Activated T-helper 17 cell treated with anti-CD3 and anti-CD28 coated beads, Interleukin-2, amount 50 U/mL, for 72 hours (primary cell): ENCODE measurements at regions not wholly inside any gene's neighbourhood (a gene's known extent, or its start where the extent isn't known, plus 50 kb on each side); places are given as distances from the start of the nearest gene placed in this dataset.

Experiments used
- ATAC-seq: fragments of 150-1000 bp; cut with Tn5 transposase; replicated peaks from 2 replicates; pipeline ENCODE4 v1.10.0; 2021; ENCODE audit warnings: mild to moderate bottlenecking, moderate library complexity
- H3K27ac Mint-ChIP-seq: one replicate; pipeline ENCODE4 v1.8.0; 2022; ENCODE audit warnings: mixed read lengths
- H3K27me3 Mint-ChIP-seq: one replicate; pipeline ENCODE4 v1.8.0; 2022; ENCODE audit warnings: mixed read lengths
- H3K36me3 Mint-ChIP-seq: one replicate; pipeline ENCODE4 v1.8.0; 2022; ENCODE audit warnings: low read depth, mild to moderate bottlenecking, mixed read lengths
- H3K4me1 Mint-ChIP-seq: one replicate; pipeline ENCODE4 v1.8.0; 2022; ENCODE audit warnings: mixed read lengths
- H3K4me3 Mint-ChIP-seq: one replicate; pipeline ENCODE4 v1.8.0; 2022; ENCODE audit warnings: mild to moderate bottlenecking, mixed read lengths
- H3K9me3 Mint-ChIP-seq: one replicate; pipeline ENCODE4 v1.8.0; 2022; ENCODE audit warnings: mixed read lengths

DNA sequence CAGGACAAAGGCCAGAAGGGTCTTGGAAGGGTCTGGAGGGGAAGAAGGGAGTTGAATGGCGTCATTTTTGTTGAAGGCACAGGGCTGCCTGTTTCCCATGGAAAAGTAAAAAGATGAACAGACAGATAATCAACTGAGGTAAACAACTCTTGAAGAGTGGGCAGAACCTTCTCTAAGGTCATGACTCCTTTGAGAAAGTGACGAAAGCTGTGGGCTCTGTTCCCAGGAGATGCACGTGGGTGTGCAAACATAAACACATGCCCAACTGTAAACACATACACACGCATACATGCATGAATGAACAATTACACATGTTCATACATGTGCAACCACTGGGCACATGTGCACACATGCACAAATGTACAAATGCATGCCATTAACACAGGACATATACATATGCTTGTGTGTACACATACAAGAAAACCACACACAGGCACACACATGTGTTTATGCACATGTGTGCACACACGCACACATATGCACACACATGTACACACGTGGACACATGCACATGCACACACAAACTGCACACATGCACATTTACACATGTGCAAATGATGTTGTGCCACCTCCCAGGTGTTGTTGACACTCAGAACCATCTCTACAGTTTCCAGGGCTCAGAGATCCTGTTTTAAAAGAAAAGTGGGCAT, 143.3 kb downstream of the GADD45G start:
- no peaks in the 10 kb centered on the region for H3K27me3 Mint-ChIP-seq
- H3K4me1 Mint-ChIP-seq, result peaks cover 26% of the 10 kb centered on the region
- no peak overlapping the region for H3K27ac Mint-ChIP-seq
- H3K4me3 Mint-ChIP-seq, result no peak overlapping the region
- ATAC-seq, result no peak
- no peaks in the 10 kb centered on the region for H3K9me3 Mint-ChIP-seq
- H3K36me3 Mint-ChIP-seq, result no peaks in the 10 kb centered on the region

DNA sequence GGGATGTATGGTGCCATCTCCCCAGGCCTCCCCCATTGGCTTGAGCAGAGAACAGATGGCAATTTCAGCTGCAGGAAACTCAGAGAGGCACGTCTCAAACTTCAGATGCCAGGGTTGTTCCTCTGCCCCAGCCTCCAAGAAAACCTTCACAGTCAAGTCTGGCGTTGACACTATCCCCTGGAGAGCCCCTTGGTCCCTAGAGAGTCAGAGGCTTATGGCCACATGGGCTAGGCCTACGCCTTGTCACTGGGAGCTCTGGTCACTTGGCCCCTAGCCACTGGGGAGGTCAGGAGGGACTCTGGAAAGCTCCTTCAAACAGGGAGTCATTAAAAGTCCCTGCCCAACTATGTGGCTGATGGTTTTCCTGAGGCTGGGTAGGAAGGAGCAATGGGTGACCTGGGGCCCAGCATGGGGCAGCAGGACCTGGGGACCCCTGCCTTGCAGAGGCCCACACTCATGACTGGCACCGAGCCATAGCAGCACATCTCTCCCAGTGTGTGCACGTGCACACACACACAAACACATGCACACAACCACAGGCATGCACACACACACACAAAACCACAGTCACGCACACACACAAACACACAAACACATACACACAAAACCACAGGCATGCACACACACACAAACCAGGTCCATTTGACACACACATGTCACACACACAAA, 144.2 kb downstream of the GADD45G start:
- Mint-ChIP-seq H3K27me3 (no peaks in the 10 kb centered on the region), H3K36me3 (no peaks in the 10 kb centered on the region), H3K27ac (no peak overlapping the region), H3K9me3 (no peaks in the 10 kb centered on the region), H3K4me3 (no peak overlapping the region), H3K4me1 (peaks cover 17% of the 10 kb centered on the region)
- ATAC-seq, result no peak

DNA sequence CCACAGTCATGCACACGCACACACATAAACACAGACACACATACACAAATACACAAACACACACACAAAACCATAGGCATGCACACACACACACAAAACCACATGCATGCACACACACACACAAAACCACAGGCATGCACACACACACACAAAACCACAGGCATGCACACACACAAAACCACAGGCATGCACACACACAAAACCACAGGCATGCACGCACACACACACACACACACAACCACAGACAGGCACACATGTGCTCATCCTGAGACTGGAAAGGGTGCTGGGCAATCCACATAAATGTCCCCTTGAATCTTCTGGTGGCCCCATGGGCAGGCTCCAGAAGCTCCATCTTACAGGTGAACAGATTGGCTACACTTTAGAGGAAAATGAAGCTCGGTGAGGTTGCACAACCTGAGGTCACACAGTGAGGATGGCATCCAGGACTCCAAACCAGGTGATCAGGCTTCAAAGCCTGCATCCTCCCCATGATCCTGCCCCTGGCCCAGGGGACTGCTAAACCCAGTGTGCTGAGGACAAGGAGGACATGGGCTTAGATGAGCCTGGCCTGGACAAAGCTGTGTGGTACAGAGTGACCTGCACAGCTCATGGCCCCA, 144.8 kb downstream of the GADD45G start:
- Mint-ChIP-seq H3K9me3 (no peaks in the 10 kb centered on the region), H3K4me3 (no peak overlapping the region), H3K4me1 (peaks cover 14% of the 10 kb centered on the region), H3K27me3 (no peaks in the 10 kb centered on the region), H3K27ac (no peak overlapping the region), H3K36me3 (no peaks in the 10 kb centered on the region)
- no peak for ATAC-seq

DNA sequence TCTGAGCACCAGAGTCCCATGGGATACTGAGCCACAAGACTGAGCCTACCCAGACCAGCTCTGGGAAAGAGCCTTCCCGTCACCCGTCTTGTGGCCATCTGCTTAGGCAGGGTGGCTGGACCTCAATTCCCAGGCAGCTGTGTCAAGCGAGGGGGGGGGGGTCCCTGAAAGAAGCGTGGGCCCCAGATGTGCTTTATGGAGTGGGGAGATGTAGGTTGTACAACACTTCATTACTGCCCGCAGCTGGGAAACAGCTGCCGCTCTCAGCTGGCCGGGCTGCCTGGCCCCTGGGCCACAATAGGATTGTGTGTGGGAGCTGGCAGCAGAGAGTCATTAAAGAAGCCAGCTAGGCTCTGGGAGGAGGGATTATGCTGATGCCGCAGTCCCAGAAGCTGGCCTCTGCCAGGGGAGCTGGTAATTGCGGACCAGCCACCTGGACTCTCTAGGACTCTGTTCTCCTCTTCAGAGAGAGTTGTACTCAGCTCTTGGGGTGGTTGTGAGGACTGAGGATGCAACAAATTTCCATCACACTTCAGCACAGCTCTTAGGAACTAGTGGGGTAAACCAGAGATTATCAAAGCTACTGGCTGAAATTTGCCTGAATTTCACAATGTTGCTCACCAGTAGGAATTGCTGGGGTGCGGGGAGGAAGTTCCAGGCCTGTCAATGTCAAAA, 145.4 kb downstream of the GADD45G start:
- ATAC-seq, result no peak
- Mint-ChIP-seq H3K9me3 (no peaks in the 10 kb centered on the region), H3K36me3 (no peaks in the 10 kb centered on the region), H3K4me3 (no peak overlapping the region), H3K27me3 (no peaks in the 10 kb centered on the region), H3K4me1 (peaks cover 13% of the 10 kb centered on the region), H3K27ac (no peak overlapping the region)

DNA sequence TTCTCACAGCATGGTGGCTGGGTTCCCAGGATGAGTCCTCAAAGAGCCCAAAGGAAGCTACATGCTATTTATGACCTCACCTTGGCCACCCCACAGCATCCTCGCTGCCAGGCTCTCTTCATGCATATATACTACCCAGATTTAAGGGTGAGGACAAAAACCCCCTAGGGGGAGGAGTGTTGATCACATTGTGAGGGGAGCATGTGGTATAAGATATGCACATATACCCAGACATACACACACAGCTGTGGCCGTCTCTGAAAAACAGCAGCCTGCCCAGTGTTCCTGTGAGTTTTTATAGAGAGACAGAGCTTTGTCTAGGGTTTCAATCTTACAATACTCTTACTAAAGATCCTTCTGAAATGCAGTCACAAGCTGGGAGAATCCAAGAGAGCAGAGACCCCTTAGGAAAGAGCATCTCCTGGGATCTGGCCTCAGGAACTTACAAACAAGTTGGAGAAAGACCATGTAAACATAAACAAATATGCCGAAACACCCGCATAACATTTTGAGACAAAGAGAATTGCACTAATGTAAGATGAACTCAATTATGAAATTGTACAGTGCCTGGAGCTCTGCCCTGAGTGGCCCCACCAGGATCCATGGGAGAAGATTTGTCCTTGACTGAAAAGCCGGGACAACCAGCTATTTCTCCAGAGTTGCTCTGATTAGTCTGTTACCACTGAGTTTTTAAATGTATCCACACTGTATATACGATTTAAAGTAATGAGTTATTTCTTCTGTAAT, 146.4 kb downstream of the GADD45G start:
- Mint-ChIP-seq H3K27ac (no peak overlapping the region), H3K27me3 (no peaks in the 10 kb centered on the region), H3K9me3 (no peaks in the 10 kb centered on the region), H3K36me3 (no peaks in the 10 kb centered on the region), H3K4me3 (no peak overlapping the region), H3K4me1 (peaks cover 13% of the 10 kb centered on the region)
- no peak for ATAC-seq

DNA sequence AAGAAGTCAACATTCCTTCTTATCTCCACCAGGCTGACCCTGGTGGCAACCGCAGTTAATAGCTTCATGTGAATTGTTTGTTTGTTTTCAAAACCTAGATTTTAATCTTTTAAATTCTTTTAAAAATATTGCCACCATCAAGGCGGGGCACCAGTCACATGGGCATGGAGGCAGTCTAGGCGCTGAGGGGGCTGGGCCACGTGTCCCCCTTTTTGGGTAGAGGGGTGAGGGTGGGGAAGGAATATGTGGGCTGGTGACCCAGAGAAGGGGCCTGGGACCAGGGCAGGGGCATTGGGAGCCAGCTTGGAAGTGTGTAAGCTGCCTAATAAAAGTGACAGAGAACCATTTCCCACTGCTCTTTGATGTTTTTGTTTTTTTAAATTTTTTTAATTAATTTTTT, 147.3 kb downstream of the GADD45G start:
- Mint-ChIP-seq H3K4me3 (no peak overlapping the region), H3K27me3 (no peaks in the 10 kb centered on the region), H3K36me3 (no peaks in the 10 kb centered on the region), H3K4me1 (peaks cover 13% of the 10 kb centered on the region), H3K9me3 (no peaks in the 10 kb centered on the region), H3K27ac (no peak overlapping the region)
- ATAC-seq, result no peak

DNA sequence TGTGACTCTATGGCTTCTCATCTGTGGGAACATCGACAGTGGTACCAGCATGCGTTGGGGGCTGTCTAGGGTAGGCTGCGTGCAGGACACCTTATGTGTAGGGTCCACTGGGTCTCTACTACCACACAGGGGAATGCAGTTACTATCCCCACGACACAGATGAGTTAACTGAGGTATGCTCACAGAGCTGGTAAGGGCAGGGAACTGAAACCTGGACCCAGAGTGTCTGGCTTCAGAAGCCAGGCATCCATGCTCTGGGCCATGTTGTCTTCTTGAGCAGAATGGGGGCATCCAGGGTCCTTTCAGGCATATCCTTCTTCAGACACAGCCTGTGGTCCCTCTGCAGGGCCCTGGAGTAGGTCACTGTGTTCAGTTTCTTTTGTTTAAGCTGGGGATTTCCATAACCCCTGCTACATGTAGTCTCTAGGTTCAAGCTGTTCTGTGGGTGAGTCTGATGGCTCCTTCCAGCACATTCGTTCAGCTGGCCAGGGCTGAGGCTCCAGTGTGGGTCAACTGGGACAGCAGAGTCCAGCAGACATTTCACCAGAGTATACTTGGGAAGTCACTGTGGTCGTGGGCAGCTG, 148.8 kb downstream of the GADD45G start:
- H3K27ac Mint-ChIP-seq, result no peak overlapping the region
- no peaks in the 10 kb centered on the region for H3K36me3 Mint-ChIP-seq
- H3K4me1 Mint-ChIP-seq, result peaks cover 9% of the 10 kb centered on the region
- no peak for ATAC-seq
- no peaks in the 10 kb centered on the region for H3K9me3 Mint-ChIP-seq
- H3K4me3 Mint-ChIP-seq, result no peak overlapping the region
- no peaks in the 10 kb centered on the region for H3K27me3 Mint-ChIP-seq

DNA sequence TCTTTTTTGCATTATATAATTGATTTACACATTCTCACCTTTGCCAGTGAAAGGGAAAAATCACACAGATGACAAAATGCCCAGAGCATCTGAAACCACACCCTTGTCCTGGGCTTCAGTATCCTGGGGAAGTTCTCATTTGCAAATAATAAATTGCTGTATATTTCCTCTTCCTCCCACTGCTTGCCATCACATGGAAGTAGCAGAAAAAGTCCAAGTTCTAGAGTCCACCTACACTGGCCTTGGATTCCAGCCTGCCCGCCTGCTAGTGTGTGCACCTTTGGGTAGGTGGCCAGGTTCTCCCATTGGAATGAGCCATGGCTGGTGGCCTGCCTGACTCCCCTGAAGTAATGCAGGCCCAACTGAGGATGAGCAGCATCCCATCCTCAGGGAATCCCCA, 149.4 kb downstream of the GADD45G start:
- H3K27me3 Mint-ChIP-seq, result no peaks in the 10 kb centered on the region
- H3K36me3 Mint-ChIP-seq, result no peaks in the 10 kb centered on the region
- no peak overlapping the region for H3K4me3 Mint-ChIP-seq

DNA sequence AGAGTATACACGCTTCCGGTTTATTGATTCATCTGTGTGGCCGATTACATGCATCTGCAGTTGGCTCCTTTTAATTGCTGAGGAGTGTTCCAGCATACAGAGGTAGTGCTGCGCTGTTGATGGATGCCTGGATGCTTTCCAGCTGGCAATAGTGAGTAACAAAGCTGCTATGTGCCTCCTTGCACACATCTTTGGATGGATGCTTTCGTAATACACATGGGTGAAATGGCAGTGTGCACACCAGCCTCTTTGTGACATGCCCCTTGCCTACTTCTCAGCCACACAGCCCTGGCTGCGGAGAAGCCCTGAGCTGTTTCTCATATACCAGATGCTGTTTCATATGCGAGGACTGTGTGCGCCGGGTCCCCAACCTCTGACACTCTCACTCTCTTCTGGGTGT, 151.0 kb downstream of the GADD45G start:
- Mint-ChIP-seq H3K27me3 (no peaks in the 10 kb centered on the region), H3K36me3 (no peaks in the 10 kb centered on the region), H3K9me3 (no peaks in the 10 kb centered on the region), H3K4me3 (no peak overlapping the region), H3K27ac (no peak overlapping the region), H3K4me1 (no peaks in the 10 kb centered on the region)
- ATAC-seq, result no peak

More for the DNA sequence above, 149.4 kb downstream of the GADD45G start:
- no peak for ATAC-seq
- Mint-ChIP-seq H3K27ac (no peak overlapping the region), H3K4me1 (peaks cover 5% of the 10 kb centered on the region), H3K9me3 (no peaks in the 10 kb centered on the region)

DNA sequence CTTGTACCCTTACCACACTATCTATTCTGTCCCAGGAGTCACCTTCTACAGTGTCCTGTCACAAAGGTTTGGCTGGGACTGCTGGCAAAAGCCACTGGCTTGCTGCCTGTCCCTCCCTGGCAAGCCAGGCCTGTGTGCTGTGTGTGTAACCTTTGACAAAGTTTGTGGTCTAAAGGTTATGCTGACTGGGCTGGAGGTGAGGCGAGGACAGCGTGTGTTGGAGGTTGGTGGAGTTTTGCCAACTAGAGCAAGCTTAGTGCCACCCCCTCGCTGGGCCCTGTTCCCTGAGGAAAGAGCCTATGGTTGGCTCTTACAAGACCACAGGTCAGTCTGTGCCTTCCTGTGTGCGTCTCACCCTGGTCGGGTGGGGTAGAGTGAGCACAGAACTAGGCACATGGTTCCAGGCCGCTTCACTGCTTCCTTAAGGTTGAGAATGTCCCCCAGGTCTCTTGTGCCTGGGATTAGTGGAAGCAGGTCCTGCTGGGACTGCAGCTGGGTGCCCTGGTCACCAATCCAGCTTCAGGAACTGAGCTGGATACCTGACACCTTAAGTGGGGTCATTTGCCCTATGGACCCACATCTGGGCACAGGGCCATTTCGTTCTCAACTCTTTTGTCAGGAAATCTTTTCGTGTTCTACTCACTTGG, 152.2 kb downstream of the GADD45G start:
- Mint-ChIP-seq H3K27me3 (no peaks in the 10 kb centered on the region), H3K36me3 (no peaks in the 10 kb centered on the region), H3K4me3 (no peak overlapping the region), H3K27ac (no peak overlapping the region), H3K4me1 (no peaks in the 10 kb centered on the region), H3K9me3 (no peaks in the 10 kb centered on the region)
- no peak for ATAC-seq

DNA sequence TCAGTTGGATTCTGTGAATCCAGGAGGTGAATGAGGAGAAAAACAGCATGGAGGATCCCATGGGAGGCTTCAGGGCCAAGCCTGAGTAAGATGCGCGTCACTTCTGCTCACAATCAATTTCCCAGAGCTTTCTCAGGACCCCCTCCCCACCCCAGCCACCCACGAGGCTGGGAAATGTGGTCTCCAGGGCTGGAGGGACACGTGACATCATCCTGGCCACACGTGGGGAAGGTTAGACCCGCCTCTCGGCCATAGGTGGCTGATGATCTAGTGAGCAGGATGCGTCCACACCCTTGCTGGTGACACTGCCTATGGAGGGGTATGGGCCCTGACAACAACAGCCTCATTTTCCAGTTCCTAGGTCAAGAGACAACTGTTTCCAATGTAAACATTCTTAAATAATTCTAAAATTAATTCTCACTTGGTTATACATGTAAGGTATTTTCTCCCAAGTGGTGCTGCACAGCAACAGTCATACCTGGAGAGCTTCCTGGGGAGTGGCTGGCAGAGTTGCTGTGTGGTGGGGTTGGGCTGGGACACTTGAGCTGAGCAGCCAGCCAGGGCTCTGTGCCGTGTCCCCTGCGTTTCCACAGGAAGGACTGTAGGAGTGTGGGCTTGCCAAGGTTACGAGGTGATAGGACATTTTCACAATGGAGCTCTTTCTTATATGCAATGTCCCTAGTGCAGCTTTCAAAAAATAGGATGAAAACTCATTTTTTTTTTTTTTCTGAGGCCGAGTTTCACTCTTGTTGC, 153.1 kb downstream of the GADD45G start:
- Mint-ChIP-seq H3K36me3 (no peaks in the 10 kb centered on the region), H3K27me3 (no peaks in the 10 kb centered on the region), H3K4me1 (no peaks in the 10 kb centered on the region), H3K4me3 (no peak overlapping the region), H3K9me3 (no peaks in the 10 kb centered on the region), H3K27ac (no peak overlapping the region)
- ATAC-seq, result no peak

DNA sequence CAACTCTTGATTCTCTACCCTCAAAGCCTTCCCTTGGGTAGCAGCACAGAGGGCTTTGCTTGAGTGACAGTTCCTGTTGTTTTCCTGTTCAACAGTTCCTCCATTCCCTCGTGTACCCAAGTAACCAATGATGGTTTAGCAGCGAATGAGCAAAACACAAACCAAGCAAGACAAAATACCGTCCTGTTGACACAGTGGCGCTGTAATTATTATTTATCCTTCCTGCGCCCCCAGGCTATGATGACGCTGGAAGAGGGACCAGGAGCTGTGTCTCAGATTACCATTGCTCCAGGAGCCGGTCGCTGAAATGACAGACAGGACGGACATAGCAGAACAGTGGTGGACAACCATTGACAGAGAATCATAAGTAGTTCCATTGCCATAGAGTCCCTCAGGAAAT, 154.8 kb downstream of the GADD45G start:
- Mint-ChIP-seq H3K36me3 (no peaks in the 10 kb centered on the region), H3K4me3 (no peak overlapping the region), H3K9me3 (no peaks in the 10 kb centered on the region), H3K27ac (no peak overlapping the region), H3K4me1 (no peaks in the 10 kb centered on the region), H3K27me3 (no peaks in the 10 kb centered on the region)
- no peak for ATAC-seq

DNA sequence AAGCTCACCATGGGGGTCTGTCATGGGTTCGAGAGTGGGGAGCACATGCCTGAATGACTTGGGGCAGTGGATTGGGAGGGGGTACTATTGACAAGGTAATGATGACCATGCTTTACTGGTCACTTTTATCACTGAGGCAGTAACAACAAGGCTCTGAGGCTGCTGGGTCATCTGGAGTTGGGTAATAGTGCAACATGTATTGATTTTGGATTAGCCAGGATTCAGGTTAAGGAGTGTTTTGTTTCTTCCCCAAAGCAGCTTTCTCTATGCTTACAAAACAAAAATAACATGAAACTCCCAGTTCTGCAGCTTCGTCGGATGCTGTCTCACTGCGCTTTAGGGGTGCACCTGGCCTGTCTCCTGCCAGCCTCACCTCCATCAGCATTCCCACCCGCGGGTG, 155.3 kb downstream of the GADD45G start:
- H3K27me3 Mint-ChIP-seq, result no peaks in the 10 kb centered on the region
- ATAC-seq, result no peak
- H3K36me3 Mint-ChIP-seq, result no peaks in the 10 kb centered on the region
- H3K9me3 Mint-ChIP-seq, result no peaks in the 10 kb centered on the region
- no peaks in the 10 kb centered on the region for H3K4me1 Mint-ChIP-seq
- no peak overlapping the region for H3K27ac Mint-ChIP-seq
- H3K4me3 Mint-ChIP-seq, result no peak overlapping the region
